ENCODE measurements at regions not wholly inside any gene's neighbourhood (a gene's known extent, or its start where the extent isn't known, plus 50 kb on each side); places are given as distances from the start of the nearest gene placed in this dataset.

- no peak for DNase-seq
Measured at GRCh38 chr9:18235181-18235908, 238.6 kb upstream of the ADAMTSL1 start.

- DNase-seq: no peak
Measured at GRCh38 chr9:18236336-18236735, 237.6 kb upstream of the ADAMTSL1 start.

- DNase-seq: no peak
Measured at GRCh38 chr9:18237776-18238175, 236.2 kb upstream of the ADAMTSL1 start.

GRCh38 chr9:18238254-18238653 lies 235.7 kb upstream of the ADAMTSL1 start:
- no peak for DNase-seq

GRCh38 chr9:18238752-18239447 lies 235.1 kb upstream of the ADAMTSL1 start:
- no peak for DNase-seq

GRCh38 chr9:18240213-18240612 lies 233.7 kb upstream of the ADAMTSL1 start:
- no peak for DNase-seq

GRCh38 chr9:18245911-18246310 lies 228.0 kb upstream of the ADAMTSL1 start:
- DNase-seq: no peak

- DNase-seq: no peak
Measured at GRCh38 chr9:18250053-18250452, 223.9 kb upstream of the ADAMTSL1 start.

GRCh38 chr9:18253950-18254349 lies 220.0 kb upstream of the ADAMTSL1 start:
- DNase-seq: no peak

- peak; percentile 86 for DNase-seq
Measured at GRCh38 chr9:18255158-18255629, 218.8 kb upstream of the ADAMTSL1 start.

GRCh38 chr9:18255747-18256146 lies 218.2 kb upstream of the ADAMTSL1 start:
- no peak for DNase-seq

- no peak for DNase-seq
Measured at GRCh38 chr9:18256568-18256967, 217.4 kb upstream of the ADAMTSL1 start.

GRCh38 chr9:18260521-18260920 lies 213.4 kb upstream of the ADAMTSL1 start:
- peak; percentile 55 for DNase-seq

GRCh38 chr9:18261181-18261580 lies 212.8 kb upstream of the ADAMTSL1 start:
- DNase-seq: no peak

- no peak for DNase-seq
Measured at GRCh38 chr9:18263377-18263776, 210.6 kb upstream of the ADAMTSL1 start.

- no peak for DNase-seq
Measured at GRCh38 chr9:18268381-18268780, 205.6 kb upstream of the ADAMTSL1 start.

GRCh38 chr9:18269561-18269960 lies 204.4 kb upstream of the ADAMTSL1 start:
- no peak for DNase-seq

GRCh38 chr9:18274693-18275092 lies 199.3 kb upstream of the ADAMTSL1 start:
- no peak for DNase-seq

- DNase-seq: no peak
Measured at GRCh38 chr9:18275313-18275990, 198.5 kb upstream of the ADAMTSL1 start.

- no peak for DNase-seq
Measured at GRCh38 chr9:18281291-18281690, 192.7 kb upstream of the ADAMTSL1 start.

- DNase-seq: no peak
Measured at GRCh38 chr9:18294229-18294628, 179.7 kb upstream of the ADAMTSL1 start.

- DNase-seq: no peak
Measured at GRCh38 chr9:18296702-18297055, 177.3 kb upstream of the ADAMTSL1 start.

GRCh38 chr9:18297056-18297841 lies 176.7 kb upstream of the ADAMTSL1 start:
- DNase-seq: peak; percentile 7
